ENCODE measurements at regions not wholly inside any gene's neighbourhood (a gene's known extent, or its start where the extent isn't known, plus 50 kb on each side); places are given as distances from the start of the nearest gene placed in this dataset.

GRCh38 chr15:22226034-22226790 lies 145.9 kb downstream of the OR4M2 start:
- no peak overlapping the region for H3K4me3 ChIP-seq (ENCODE audit: low read depth, low read length)
- ChIA-PET POLR2A (no interaction called here), CTCF (interaction anchor here (0.7 to 6.8 kb wide), 2 partner anchors 29 to 1870 kb away, joined by 4 to 75 read pairs; no protein-coding TSS in a partner anchor)
- H3K4me1 ChIP-seq (ENCODE audit: control insufficient read depth, insufficient read depth, low read length): no peaks in the 10 kb centered on the region
- no peak overlapping the region for H3K27ac ChIP-seq (ENCODE audit: extremely low read depth, low read depth, low read length)
- H3K36me3 ChIP-seq (ENCODE audit: control insufficient read depth in 2 of 2, insufficient read depth in 1 of 2, low read length in 2 of 2): no peaks in the 10 kb centered on the region
- no peaks in the 10 kb centered on the region for H3K9me3 ChIP-seq (ENCODE audit: control insufficient read depth, insufficient read depth, low read depth, low read length)
- no peak for TF ChIP-seq ZNF324 (tag by site-specific recombination; IDR thresholded peaks at IDR 0.05)

GRCh38 chr15:22227411-22228100 lies 147.2 kb downstream of the OR4M2 start:
- Histone ChIP-seq H3K4me3 (ENCODE audit: low read depth, low read length) (no peak overlapping the region), H3K27ac (ENCODE audit: extremely low read depth, low read depth, low read length) (no peak overlapping the region), H3K4me1 (ENCODE audit: control insufficient read depth, insufficient read depth, low read length) (no peaks in the 10 kb centered on the region), H3K36me3 (ENCODE audit: control insufficient read depth in 2 of 2, insufficient read depth in 1 of 2, low read length in 2 of 2) (no peaks in the 10 kb centered on the region), H3K9me3 (ENCODE audit: control insufficient read depth, insufficient read depth, low read depth, low read length) (no peaks in the 10 kb centered on the region)
- TF ChIP-seq ZIC2 (tag by site-specific recombination; IDR thresholded peaks at IDR 0.05) (no peak), ZFP41 (tag by site-specific recombination; IDR thresholded peaks at IDR 0.05; ENCODE audit: borderline replicate concordance) (no peak), ZBTB17 (tag by site-specific recombination; IDR thresholded peaks at IDR 0.05) (no peak), SCRT1 (tag by site-specific recombination; IDR thresholded peaks at IDR 0.05; ENCODE audit: borderline replicate concordance) (no peak), ZNF530 (tag by site-specific recombination; IDR thresholded peaks at IDR 0.05; ENCODE audit: low read depth) (no peak), ZNF701 (tag by site-specific recombination; IDR thresholded peaks at IDR 0.05) (no peak), ZNF223 (tag by site-specific recombination; IDR thresholded peaks at IDR 0.05) (no peak), ZNF791 (tag by site-specific recombination; IDR thresholded peaks at IDR 0.05) (no peak), ZNF114 (tag by site-specific recombination; IDR thresholded peaks at IDR 0.05) (no peak), ZSCAN30 (tag by site-specific recombination; IDR thresholded peaks at IDR 0.05) (no peak)
- ChIA-PET CTCF (interaction anchor here (6.8 kb wide), 1 partner anchor 1871 kb away, joined by 75 read pairs; no protein-coding TSS in a partner anchor), POLR2A (no interaction called here)

- no peaks in the 10 kb centered on the region for H3K36me3 ChIP-seq (ENCODE audit: control insufficient read depth in 2 of 2, insufficient read depth in 1 of 2, low read length in 2 of 2)
- no peak overlapping the region for H3K4me3 ChIP-seq (ENCODE audit: low read depth, low read length)
- H3K9me3 ChIP-seq (ENCODE audit: control insufficient read depth, insufficient read depth, low read depth, low read length): no peaks in the 10 kb centered on the region
- no peak overlapping the region for H3K27ac ChIP-seq (ENCODE audit: extremely low read depth, low read depth, low read length)
- CTCF ChIA-PET: no interaction called here
- H3K4me1 ChIP-seq (ENCODE audit: control insufficient read depth, insufficient read depth, low read length): no peaks in the 10 kb centered on the region
- TF ChIP-seq ZNF585B (tag by site-specific recombination; IDR thresholded peaks at IDR 0.05): no peak
- no peak for TF ChIP-seq ZNF600 (tag by site-specific recombination; IDR thresholded peaks at IDR 0.05)
- TF ChIP-seq ZNF112 (tag by site-specific recombination; IDR thresholded peaks at IDR 0.05): no peak
- no peak for TF ChIP-seq ZSCAN18 (tag by site-specific recombination; IDR thresholded peaks at IDR 0.05)
- TF ChIP-seq ZNF707 (tag by site-specific recombination; IDR thresholded peaks at IDR 0.05): no peak
- POLR2A ChIA-PET: no interaction called here
Observed at GRCh38 chr15:22228101-22228762, 147.9 kb downstream of the OR4M2 start.
